ENCODE measurements at regions not wholly inside any gene's neighbourhood (a gene's known extent, or its start where the extent isn't known, plus 50 kb on each side); places are given as distances from the start of the nearest gene placed in this dataset.

GRCh38 chr7:21367081-21367480, 60.8 kb upstream of the SP4 start:
- TF ChIP-seq SP1 (IDR thresholded peaks at IDR 0.05), result no peak
- TF ChIP-seq FOXM1 (IDR thresholded peaks at IDR 0.05; ENCODE audit: borderline replicate concordance), result no peak
- no peak for TF ChIP-seq SUZ12 (IDR thresholded peaks at IDR 0.05)
- TF ChIP-seq L3MBTL2 (conservative IDR thresholded peaks at IDR 0.05), result no peak
- no peak for TF ChIP-seq TARDBP (IDR thresholded peaks at IDR 0.05)
- TF ChIP-seq FOXA1 (IDR thresholded peaks at IDR 0.05), result no peak
- no peak for TF ChIP-seq ELF4 (IDR thresholded peaks at IDR 0.05)
- TF ChIP-seq BHLHE40 (IDR thresholded peaks at IDR 0.05; ENCODE audit: borderline replicate concordance), result no peak
- no peak for TF ChIP-seq ARNT (IDR thresholded peaks at IDR 0.05)
- no peak for TF ChIP-seq HDGF (IDR thresholded peaks at IDR 0.05; ENCODE audit: borderline replicate concordance)
- no peak for TF ChIP-seq PKNOX1 (IDR thresholded peaks at IDR 0.05)
- no peak for TF ChIP-seq LEF1 (IDR thresholded peaks at IDR 0.05; ENCODE audit: borderline replicate concordance)
